ENCODE measurements at regions not wholly inside any gene's neighbourhood (a gene's known extent, or its start where the extent isn't known, plus 50 kb on each side); places are given as distances from the start of the nearest gene placed in this dataset.
"Not testable (repeated sequence)": the region's sequence is repeated elsewhere in the genome, so short reads cannot be mapped to it uniquely, and the experiment has no call there.

DNA sequence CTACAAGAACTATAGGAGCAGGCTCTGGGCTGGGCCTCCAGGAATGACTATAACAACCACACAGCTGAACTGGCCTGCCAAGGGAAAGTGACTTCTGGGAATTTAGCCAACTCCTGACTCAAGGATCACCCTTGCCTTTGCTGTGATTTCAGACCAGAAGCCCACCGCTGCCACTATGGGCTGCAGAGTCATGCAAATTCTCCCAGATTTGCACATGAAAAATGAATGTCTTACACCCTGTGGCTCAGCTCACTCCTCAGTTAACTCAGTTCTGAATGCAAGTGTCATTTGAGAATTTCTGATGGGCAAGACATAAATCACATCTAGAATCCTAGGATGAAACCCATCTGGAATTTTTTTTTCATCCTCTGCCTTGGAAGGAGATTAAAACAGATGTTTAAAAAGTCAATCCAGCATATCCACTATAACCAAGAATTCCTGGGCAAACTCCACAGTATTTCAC is 186.5 kb upstream of the BET1 start:
- ATAC-seq (ENCODE audit: low FRiP score) (peak; percentile 51), DNase-seq (ENCODE audit: low spot score) (no peak)
- TF ChIP-seq, protein P1, sequence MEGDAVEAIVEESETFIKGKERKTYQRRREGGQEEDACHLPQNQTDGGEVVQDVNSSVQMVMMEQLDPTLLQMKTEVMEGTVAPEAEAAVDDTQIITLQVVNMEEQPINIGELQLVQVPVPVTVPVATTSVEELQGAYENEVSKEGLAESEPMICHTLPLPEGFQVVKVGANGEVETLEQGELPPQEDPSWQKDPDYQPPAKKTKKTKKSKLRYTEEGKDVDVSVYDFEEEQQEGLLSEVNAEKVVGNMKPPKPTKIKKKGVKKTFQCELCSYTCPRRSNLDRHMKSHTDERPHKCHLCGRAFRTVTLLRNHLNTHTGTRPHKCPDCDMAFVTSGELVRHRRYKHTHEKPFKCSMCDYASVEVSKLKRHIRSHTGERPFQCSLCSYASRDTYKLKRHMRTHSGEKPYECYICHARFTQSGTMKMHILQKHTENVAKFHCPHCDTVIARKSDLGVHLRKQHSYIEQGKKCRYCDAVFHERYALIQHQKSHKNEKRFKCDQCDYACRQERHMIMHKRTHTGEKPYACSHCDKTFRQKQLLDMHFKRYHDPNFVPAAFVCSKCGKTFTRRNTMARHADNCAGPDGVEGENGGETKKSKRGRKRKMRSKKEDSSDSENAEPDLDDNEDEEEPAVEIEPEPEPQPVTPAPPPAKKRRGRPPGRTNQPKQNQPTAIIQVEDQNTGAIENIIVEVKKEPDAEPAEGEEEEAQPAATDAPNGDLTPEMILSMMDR (IDR thresholded peaks at IDR 0.05), result no peak

DNA sequence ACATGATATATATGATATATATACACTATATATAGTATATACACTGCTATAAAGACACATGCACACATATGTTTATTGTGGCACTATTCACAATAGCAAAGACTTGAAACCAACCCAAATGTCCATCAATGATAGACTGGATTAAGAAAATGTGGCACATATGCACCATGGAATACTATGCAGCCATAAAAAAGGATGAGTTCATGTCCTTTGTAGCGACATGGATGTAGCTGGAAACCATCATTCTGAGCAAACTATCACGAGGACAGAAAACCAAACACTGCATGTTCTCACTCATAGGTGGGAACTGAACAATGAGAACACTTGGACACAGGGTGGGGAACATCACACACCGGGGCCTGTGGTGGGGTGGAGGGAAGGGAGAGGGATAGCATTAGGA is 190.3 kb upstream of the BET1 start:
- not testable (repeated sequence) for DNase-seq (ENCODE audit: low spot score); ATAC-seq (ENCODE audit: low FRiP score)

DNA sequence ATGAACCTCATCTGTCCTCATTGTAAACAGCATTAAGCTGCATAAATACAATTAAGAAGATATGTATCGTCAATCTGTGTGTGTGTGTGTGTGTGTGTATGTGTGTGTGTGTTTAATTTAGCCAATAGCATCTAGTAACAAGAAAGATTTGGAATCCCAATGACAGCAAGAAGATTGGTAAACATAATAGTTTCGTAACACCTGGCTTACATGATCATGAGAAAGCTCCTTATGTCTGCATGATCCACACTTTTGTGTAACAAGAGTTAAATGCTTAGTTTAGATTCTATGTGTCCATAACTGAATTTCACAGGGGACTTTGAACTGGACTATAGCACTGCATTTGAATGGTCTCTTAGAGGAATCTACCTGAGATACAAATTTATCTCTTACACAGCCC is 191.0 kb upstream of the BET1 start:
- ATAC-seq (ENCODE audit: low FRiP score) (no peak), DNase-seq (ENCODE audit: low spot score) (no peak)
- TF ChIP-seq, protein P1 (IDR thresholded peaks at IDR 0.05), result no peak

DNA sequence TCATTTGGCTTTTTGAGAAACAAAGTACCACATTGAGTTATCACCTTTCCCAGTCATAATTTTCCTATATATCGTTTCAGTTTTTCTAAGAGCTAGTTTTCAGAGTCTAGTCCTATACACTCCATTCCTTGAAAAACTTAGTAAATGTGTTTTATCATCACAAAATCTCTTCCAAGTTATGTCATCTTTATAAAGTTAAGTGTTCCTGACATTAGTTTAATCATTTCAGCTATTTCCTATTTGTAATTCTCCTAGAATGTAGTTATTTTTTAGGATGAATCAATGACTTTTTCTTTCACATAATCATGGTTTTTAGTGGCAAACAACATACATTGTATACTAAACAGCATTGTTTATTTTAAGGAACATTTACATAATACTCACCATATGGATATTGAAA is 191.7 kb upstream of the BET1 start:
- no peak for DNase-seq (ENCODE audit: low spot score)
- TF ChIP-seq, protein P1 (IDR thresholded peaks at IDR 0.05), result no peak
- ATAC-seq (ENCODE audit: low FRiP score), result no peak

DNA sequence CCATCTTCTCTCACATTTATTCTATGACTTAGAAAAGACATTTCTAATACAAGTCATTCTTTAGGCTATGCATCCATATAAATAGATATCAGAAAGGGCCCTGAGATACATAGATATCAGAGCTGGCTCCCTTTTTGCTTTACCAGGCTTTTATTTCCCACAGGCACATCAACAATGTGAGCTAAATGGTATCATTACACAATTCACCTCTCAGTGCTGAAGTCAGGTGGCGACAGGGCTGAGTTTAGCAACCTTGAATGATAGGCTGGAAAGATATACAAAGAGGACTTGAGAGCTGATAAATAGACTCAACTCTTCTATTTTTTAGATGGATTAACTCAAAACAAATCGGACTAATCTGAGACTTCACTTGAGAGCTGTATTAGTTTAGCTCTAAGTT is 189.2 kb upstream of the COL1A2 start:
- TF ChIP-seq, protein P1 (IDR thresholded peaks at IDR 0.05), result no peak
- no peak for DNase-seq (ENCODE audit: low spot score)
- no peak for ATAC-seq (ENCODE audit: low FRiP score)

DNA sequence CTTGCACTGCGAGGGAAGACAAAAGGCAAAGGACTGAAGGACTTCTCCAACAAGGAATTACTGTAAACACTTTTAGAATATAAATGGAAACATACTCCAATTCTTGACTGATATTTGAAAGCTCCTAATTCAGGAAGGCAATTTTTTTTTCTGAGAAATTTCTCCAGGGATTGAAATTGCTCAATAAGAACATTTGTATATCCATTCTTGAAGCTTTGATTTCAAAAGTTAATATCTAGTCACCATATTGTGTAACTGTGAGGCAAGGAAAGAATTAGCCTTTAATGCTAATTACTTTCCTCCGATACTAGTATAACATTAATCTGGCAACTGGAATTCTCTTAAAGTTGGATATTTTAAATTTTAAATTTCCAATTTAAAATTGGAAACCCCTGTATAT is 188.4 kb upstream of the COL1A2 start:
- ATAC-seq (ENCODE audit: low FRiP score), result no peak
- TF ChIP-seq, protein P1 (IDR thresholded peaks at IDR 0.05), result no peak
- DNase-seq (ENCODE audit: low spot score), result no peak

DNA sequence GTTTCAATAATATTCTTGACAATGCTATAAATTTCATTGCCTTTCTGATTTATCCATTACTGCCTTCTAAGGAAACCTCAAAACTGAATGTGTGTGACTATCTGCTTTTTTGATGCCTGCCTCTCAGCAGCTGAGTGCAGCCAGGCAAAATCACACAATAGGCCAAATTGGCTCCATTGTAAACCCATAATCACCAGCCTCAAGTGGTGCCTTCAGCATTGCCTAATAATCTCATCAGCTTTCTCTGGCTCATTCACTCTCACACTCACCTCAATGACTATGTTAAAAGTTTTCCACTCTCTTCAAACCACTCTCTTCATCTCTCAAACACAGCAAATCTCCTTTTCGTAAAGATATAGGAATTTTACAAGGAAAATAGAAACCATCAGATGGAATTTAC is 182.5 kb upstream of the COL1A2 start:
- TF ChIP-seq, protein P1 (IDR thresholded peaks at IDR 0.05), result no peak
- ATAC-seq (ENCODE audit: low FRiP score), result no peak

DNA sequence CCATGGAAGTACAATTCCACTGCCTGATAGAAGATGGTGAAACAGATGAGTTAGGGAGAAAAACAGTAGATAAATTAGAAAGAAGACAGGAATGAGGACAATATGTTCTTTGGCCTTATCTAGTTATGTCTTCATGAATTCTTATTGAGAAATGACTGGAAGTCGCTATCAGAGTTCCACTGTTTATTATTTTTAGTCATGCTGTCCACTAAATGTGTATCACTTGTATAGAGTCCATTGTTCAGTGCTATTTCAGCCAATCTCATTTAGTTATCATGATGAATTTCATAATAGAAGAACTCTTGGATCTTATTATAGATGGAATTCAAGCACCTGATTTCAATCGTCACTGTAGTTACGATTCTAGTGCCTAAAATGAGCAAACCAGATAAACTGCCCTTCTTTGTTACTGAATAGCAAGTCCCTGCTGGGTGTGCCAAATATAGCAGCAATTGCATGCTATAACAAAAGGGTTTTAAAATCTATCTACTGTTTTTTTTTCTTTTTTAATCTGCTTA is 177.7 kb upstream of the COL1A2 start:
- ATAC-seq (ENCODE audit: low FRiP score), result peak; percentile 66
- TF ChIP-seq, protein P1 (IDR thresholded peaks at IDR 0.05), result no peak
- DNase-seq (ENCODE audit: low spot score), result no peak

More for the DNA sequence above, 182.5 kb upstream of the COL1A2 start:
- no peak for DNase-seq (ENCODE audit: low spot score)

Data from omental fat pad (tissue), 3 donors.